ENCODE measurements at regions not wholly inside any gene's neighbourhood (a gene's known extent, or its start where the extent isn't known, plus 50 kb on each side); places are given as distances from the start of the nearest gene placed in this dataset.

- TF ChIP-seq CTCF (IDR thresholded peaks at IDR 0.05) (no peak), POLR2AphosphoS5 (IDR thresholded peaks at IDR 0.05) (no peak), POLR2A (IDR thresholded peaks at IDR 0.05; ENCODE audit: low read depth) (no peak), EP300 (IDR thresholded peaks at IDR 0.05) (no peak)
These were observed 147.9 kb downstream of the AKAIN1 start for GRCh38 chr18:5049124-5049523.
